ENCODE measurements at regions not wholly inside any gene's neighbourhood (a gene's known extent, or its start where the extent isn't known, plus 50 kb on each side); places are given as distances from the start of the nearest gene placed in this dataset.

DNA sequence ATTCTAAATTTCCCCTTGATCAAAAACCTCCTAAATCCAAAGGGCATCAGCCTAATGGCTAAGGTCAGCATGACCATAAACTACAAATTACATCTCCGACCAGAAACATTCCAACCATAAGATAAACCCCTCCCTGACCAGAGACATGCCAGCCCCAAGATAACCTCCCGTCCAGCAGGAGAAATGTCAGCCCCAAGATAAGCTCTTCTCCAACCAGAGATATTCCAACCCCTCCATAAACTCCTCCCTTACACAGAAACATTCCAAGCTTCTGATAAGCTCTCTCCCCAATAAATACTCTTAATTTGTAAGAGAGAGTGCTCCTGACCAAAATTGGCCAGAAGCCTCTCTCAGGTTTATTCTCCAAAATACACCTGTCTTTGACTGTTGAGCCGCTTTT lies 274.0 kb downstream of the RNF152 start:
- DNase-seq (ENCODE audit: low read depth in 2 of 2), result no peak

DNA sequence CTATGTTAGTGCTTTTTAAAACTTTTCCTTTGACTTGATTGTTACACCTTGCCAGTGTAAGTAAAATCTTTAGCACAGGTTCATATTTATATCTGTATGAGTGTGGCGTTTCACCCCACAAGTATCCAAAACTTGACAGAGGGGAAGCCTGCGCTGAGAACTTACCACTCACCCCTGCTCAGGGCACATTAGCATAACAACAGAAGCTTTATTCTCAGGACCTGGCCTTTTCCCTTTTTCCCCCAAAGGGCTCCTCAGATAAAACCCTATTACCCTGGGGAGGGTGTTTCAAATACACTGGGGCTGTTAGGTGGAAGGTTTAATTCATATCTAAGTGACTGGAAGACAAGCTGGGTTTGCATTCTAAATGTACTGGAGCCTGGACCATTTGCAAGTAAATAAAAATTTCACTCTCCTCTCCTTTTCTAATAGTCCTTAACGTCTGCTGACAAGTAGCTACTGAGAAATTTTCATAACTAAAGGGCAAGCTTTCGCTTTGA lies 276.6 kb downstream of the RNF152 start:
- no peak for DNase-seq (ENCODE audit: low read depth in 2 of 2)

DNA sequence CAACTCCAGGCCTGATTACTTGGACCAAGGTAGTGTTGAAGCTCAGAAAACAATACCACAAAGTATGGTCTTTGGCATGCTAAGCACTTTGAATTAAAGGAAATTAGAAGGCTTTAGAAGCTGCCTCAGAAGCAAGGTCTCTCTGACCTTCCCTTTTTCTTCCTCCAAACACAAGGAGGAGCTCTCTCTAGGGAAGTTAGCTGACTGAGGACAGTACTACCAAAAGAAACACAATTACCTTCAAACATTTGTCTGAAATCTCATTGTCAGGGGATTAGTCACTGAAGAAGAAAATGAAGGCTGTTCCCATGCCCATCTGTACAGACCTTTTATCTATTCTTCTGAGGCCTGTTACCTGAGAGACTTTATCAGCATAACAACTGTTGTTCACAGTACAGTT lies 279.3 kb downstream of the CDH20 start:
- no peak for DNase-seq (ENCODE audit: low read depth in 2 of 2)

DNA sequence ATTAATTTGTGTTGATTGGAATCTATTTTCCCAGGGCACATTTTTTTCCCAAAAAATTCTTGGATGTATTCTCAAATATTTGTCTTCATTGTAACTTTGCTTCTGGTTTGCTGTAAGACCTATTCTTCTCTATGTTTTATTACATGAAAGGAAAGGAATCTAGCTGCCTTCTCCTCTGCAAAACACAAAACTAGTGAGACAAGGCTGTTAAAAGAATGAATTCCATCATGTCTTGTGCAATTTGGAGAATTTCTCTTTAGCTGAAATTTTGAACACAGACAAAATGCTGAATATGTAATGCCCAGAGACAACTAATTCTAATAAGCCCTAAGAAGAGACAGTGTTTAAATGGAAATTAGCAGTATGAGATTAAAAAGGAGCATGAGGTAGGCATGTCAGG lies 275.9 kb downstream of the CDH20 start:
- no peak for DNase-seq (ENCODE audit: low read depth in 2 of 2)

DNA sequence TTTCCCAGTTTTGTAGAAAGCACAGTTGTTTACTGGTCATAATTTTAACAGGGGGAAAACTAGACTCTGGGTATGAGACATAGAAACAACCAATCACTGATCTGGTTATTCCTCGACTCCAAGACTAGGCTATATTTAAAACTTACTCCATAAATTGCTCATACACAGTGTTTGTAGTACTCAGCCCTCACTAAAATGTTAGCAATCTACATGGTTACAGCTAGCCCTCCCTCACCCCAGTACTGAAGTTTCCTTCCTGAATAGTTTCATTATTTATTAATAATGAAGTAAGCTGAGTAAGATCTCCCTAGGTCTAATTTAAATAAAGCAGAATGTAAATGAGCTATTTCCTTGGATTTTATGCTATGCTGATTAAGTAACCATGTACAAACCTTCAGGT lies 275.1 kb downstream of the CDH20 start:
- DNase-seq (ENCODE audit: low read depth in 2 of 2), result no peak

DNA sequence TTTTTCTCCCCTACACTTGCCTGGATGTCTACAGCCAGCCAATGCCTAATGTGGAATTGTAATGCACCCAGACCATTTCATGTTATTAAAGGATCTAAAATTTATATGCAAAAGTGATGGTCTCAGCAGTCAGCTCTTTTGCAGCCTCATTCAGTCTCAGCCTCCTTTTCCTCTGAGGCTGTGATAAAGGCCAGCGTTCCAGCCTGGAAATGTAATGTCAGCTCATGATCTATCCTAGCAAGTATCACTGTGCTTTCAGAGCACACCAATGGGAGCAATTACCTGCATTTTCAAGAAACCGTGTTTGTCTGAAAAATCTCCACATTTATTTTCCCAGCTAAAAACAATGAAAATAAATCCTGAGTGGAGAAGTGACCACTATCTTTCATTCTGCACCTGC lies 274.6 kb downstream of the CDH20 start:
- DNase-seq (ENCODE audit: low read depth in 2 of 2), result no peak

DNA sequence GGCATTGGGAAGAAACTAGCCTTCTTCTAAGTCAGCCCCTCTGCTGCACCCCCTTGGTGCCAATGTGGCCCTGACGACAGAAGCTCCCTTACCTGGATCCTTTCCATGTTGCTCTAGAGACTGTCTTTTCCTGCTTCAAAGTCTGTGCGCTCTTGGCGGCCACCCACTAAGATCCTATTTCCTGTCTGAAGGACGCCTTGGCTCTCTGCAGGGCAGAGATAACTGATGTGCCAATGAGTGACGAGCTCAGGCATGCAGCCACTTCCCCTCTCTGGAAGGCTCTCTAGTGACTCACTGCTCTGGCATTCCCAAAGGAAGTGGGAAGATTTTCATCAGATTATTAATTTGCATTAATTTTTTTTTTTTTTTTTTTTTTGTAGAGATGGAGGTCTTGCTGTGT lies 273.5 kb downstream of the CDH20 start:
- no peak for DNase-seq (ENCODE audit: low read depth in 2 of 2)

DNA sequence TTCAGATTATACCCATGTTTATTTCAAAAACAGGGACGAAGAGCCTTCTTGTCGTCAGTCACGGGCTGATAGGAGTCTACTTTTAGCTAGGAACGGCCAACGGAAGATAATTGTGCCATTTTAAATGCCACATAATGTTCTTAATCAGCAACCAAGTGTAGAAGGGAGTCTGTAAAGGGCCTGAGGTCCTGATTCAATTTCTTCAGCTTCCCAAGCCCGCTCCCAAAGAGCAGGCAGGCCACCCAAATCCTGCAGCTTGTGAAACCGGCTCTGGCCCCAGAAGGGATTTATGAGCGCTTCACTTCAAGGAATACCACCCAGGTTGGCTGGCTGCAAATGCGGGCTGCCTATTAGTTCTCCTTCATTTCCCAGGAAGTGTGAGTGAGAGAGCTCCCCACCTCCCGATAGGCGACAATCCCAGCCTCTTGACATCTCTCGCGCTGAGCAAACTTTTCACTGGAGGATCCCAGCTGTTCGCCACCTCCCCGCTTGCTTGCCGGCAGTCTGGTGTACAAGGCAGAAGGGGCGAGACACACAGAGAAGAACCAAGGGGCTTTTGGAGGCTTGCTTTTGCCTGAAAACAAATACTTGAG lies 272.9 kb downstream of the CDH20 start:
- DNase-seq (ENCODE audit: low read depth in 2 of 2), result no peak

DNA sequence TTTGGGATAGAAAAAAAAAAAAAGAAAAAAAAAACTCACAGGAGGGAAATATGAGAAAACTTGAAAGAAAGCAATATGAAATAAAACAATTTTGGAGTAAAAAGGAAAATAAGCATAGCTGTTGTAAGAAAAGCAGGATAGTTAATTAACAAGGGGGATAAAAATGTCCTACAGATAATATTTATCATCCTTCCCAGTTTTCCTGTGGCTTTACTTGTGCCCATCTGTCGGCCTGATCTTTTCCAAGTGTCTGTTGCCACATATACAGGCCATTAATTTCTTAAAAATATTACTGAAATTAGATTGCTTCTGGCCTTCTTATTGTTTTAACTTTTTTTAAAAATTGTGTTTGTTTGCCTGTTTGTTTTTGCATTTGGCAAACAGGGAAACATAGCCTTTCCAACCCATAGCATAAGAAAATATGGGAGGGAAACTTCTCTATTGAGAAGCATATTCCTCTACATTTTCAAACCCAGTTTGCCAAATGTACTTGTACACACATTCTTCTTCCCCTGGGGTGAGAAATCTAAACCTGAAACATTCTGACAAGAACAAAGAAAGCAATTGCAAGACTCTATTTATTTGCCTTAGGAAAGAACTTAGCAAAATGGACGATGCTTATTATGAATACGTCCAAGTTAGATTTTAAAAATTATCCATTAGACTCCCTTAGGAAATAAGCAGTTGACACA lies 272.3 kb downstream of the CDH20 start:
- no peak for DNase-seq (ENCODE audit: low read depth in 2 of 2)

Measured in stimulated activated CD8-positive, alpha-beta memory T cell treated with anti-CD3 and anti-CD28 coated beads, Interleukin-15, amount 100 ng/mL, for 48 hours (primary cell).